Forelimb muscle (tissue), 1 donor: ENCODE measurements at regions not wholly inside any gene's neighbourhood (a gene's known extent, or its start where the extent isn't known, plus 50 kb on each side); places are given as distances from the start of the nearest gene placed in this dataset.
"Not testable (repeated sequence)": the region's sequence is repeated elsewhere in the genome, so short reads cannot be mapped to it uniquely, and the experiment has no call there.

ENCODE experiments used
- DNase-seq: peaks from one replicate; pipeline ENCODE4 v3.0.0-alpha.2; 2013; ENCODE audit warnings: low read depth

GRCh38 chr13:84870190-84870589 is 929.0 kb downstream of the SLITRK6 start:
- DNase-seq, result no peak

GRCh38 chr13:84867246-84867645 is 932.0 kb downstream of the SLITRK6 start:
- no peak for DNase-seq

- DNase-seq, result no peak
Measured at GRCh38 chr13:84865783-84866221, 933.4 kb downstream of the SLITRK6 start.

- DNase-seq, result no peak
Measured at GRCh38 chr13:84864341-84864740, 934.9 kb downstream of the SLITRK6 start.

GRCh38 chr13:84847107-84847506 is 952.1 kb downstream of the SLITRK6 start:
- DNase-seq, result no peak

- DNase-seq, result no peak
Measured at GRCh38 chr13:84845907-84846619, 953.2 kb downstream of the SLITRK6 start.

- DNase-seq, result no peak
Measured at GRCh38 chr13:84844473-84844872, 954.7 kb downstream of the SLITRK6 start.

- no peak for DNase-seq
Measured at GRCh38 chr13:84843368-84843767, 955.9 kb downstream of the SLITRK6 start.

- DNase-seq, result no peak
Measured at GRCh38 chr13:84834201-84834600, 951.9 kb upstream of the SLITRK1 start.

- no peak for DNase-seq
Measured at GRCh38 chr13:84831666-84832657, 949.7 kb upstream of the SLITRK1 start.

- no peak for DNase-seq
Measured at GRCh38 chr13:84823528-84823927, 941.3 kb upstream of the SLITRK1 start.

GRCh38 chr13:84821261-84821660 is 939.0 kb upstream of the SLITRK1 start:
- DNase-seq, result no peak

GRCh38 chr13:84816567-84817105 is 934.4 kb upstream of the SLITRK1 start:
- DNase-seq, result no peak

GRCh38 chr13:84812789-84813188 is 930.5 kb upstream of the SLITRK1 start:
- DNase-seq, result no peak

GRCh38 chr13:84812078-84812477 is 929.8 kb upstream of the SLITRK1 start:
- DNase-seq, result no peak

GRCh38 chr13:84810781-84811180 is 928.5 kb upstream of the SLITRK1 start:
- DNase-seq, result no peak

- DNase-seq, result no peak
Measured at GRCh38 chr13:84802073-84802472, 919.8 kb upstream of the SLITRK1 start.

- no peak for DNase-seq
Measured at GRCh38 chr13:84784443-84785153, 902.3 kb upstream of the SLITRK1 start.

- no peak for DNase-seq
Measured at GRCh38 chr13:84777316-84777715, 895.0 kb upstream of the SLITRK1 start.

- DNase-seq, result no peak
Measured at GRCh38 chr13:84776593-84776992, 894.3 kb upstream of the SLITRK1 start.

GRCh38 chr13:84775920-84776319 is 893.6 kb upstream of the SLITRK1 start:
- DNase-seq, result not testable (repeated sequence)

GRCh38 chr13:84774111-84774510 is 891.8 kb upstream of the SLITRK1 start:
- DNase-seq, result no peak
